NCI-H748 (cell line): ENCODE measurements at regions not wholly inside any gene's neighbourhood (a gene's known extent, or its start where the extent isn't known, plus 50 kb on each side); places are given as distances from the start of the nearest gene placed in this dataset.
"Not testable (repeated sequence)": the region's sequence is repeated elsewhere in the genome, so short reads cannot be mapped to it uniquely, and the experiment has no call there.

Source experiments
- DNase-seq: peaks from one replicate; lab custom pipeline; 2025; ENCODE audit not compliant: unreplicated experiment; lab: John Stamatoyannopoulos, UW

GRCh38 chr22:49698616-49699015 is 129.1 kb downstream of the BRD1 start:
- not testable (repeated sequence) for DNase-seq

GRCh38 chr22:49697047-49697446 is 130.6 kb downstream of the BRD1 start:
- no peak for DNase-seq

- DNase-seq, result no peak
Measured at GRCh38 chr22:49694462-49695260, 133.0 kb downstream of the BRD1 start.

- no peak for DNase-seq
Measured at GRCh38 chr22:49693848-49694247, 133.8 kb downstream of the BRD1 start.

GRCh38 chr22:49693416-49693815 is 134.3 kb downstream of the BRD1 start:
- DNase-seq, result no peak

- no peak for DNase-seq
Measured at GRCh38 chr22:49692499-49693225, 135.0 kb downstream of the BRD1 start.

- DNase-seq, result no peak
Measured at GRCh38 chr22:49691256-49691655, 136.4 kb downstream of the BRD1 start.

- DNase-seq, result no peak
Measured at GRCh38 chr22:49690454-49690853, 137.2 kb downstream of the BRD1 start.

GRCh38 chr22:49689858-49690257 is 137.8 kb downstream of the BRD1 start:
- no peak for DNase-seq

GRCh38 chr22:49689255-49689770 is 138.4 kb downstream of the BRD1 start:
- no peak for DNase-seq

- DNase-seq, result no peak
Measured at GRCh38 chr22:49688516-49689254, 139.0 kb downstream of the BRD1 start.

GRCh38 chr22:49687786-49688515 is 139.7 kb downstream of the BRD1 start:
- no peak for DNase-seq

GRCh38 chr22:49687333-49687732 is 140.3 kb downstream of the BRD1 start:
- DNase-seq, result no peak

- DNase-seq, result no peak
Measured at GRCh38 chr22:49686495-49687219, 141.0 kb downstream of the BRD1 start.

GRCh38 chr22:49685686-49686085 is 142.0 kb downstream of the BRD1 start:
- DNase-seq, result no peak

GRCh38 chr22:49685116-49685515 is 142.6 kb downstream of the BRD1 start:
- DNase-seq, result no peak

- DNase-seq, result no peak
Measured at GRCh38 chr22:49683032-49683431, 144.6 kb downstream of the BRD1 start.

GRCh38 chr22:49680819-49681218 is 146.9 kb downstream of the BRD1 start:
- DNase-seq, result not testable (repeated sequence)

GRCh38 chr22:49678842-49679170 is 148.9 kb downstream of the BRD1 start:
- no peak for DNase-seq

GRCh38 chr22:49678137-49678841 is 149.4 kb downstream of the BRD1 start:
- no peak for DNase-seq
